ENCODE measurements at regions not wholly inside any gene's neighbourhood (a gene's known extent, or its start where the extent isn't known, plus 50 kb on each side); places are given as distances from the start of the nearest gene placed in this dataset.

DNA sequence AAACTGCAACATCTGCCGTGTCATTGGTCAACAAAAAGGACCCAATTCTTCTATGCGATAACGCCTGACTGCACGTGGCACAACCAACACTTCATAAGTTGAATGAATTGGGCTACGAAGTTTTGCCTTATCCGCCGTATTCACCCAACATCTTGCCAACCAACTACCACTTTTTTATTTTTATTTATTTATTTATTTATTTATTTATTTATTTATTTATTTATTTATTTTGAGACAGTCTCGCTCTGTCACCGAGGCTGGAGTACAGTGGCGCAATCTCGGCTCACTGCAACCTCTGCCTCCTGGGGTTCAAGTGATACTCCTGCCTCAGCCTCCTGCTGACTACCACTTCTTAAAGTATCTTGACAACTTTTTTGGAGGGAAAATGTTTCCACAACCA lies 127.4 kb downstream of the RASSF9 start (continued):
- TF ChIP-seq REST (tag by site-specific recombination; IDR thresholded peaks at IDR 0.05) (peak; percentile 60), ZNF560 (tag by site-specific recombination; IDR thresholded peaks at IDR 0.05; ENCODE audit: borderline replicate concordance) (0 out of 2 replicates have a peak, but pooled peaks have one; percentile 24), ZNF664 (tag by site-specific recombination; IDR thresholded peaks at IDR 0.05) (peak; percentile 9; the same call in 1 of the 2 replicates), SP7 (tag by site-specific recombination; IDR thresholded peaks at IDR 0.05) (no peak), ZNF501 (tag by site-specific recombination; IDR thresholded peaks at IDR 0.05) (0 out of 2 replicates have a peak, but pooled peaks have one; percentile 30), ZNF266 (tag by site-specific recombination; IDR thresholded peaks at IDR 0.05; ENCODE audit: low read depth) (0 out of 2 replicates have a peak, but pooled peaks have one; percentile 32), ZNF140 (tag by site-specific recombination; IDR thresholded peaks at IDR 0.05) (peak; percentile 61; the same call in 1 of the 2 replicates), ZNF510 (tag by site-specific recombination; IDR thresholded peaks at IDR 0.05; ENCODE audit: insufficient replicate concordance) (peak; percentile 65), ZNF529 (tag by site-specific recombination; IDR thresholded peaks at IDR 0.05; ENCODE audit: insufficient replicate concordance) (peak; percentile 30), ZNF426 (tag by site-specific recombination; IDR thresholded peaks at IDR 0.05) (peak; percentile 80), ZNF23 (tag by site-specific recombination; IDR thresholded peaks at IDR 0.05; ENCODE audit: borderline replicate concordance) (no peak), ZNF433 (tag by site-specific recombination; IDR thresholded peaks at IDR 0.05; ENCODE audit: low read depth) (peak; percentile 58; the same call in 1 of the 2 replicates), OVOL3 (tag by site-specific recombination; IDR thresholded peaks at IDR 0.05) (no peak), PRDM4 (tag by site-specific recombination; IDR thresholded peaks at IDR 0.05) (no peak)

GRCh38 chr12:85711735-85712390 lies 124.3 kb downstream of the RASSF9 start:
- no peaks in the 10 kb centered on the region for H3K9me3 ChIP-seq (ENCODE audit: control insufficient read depth, insufficient read depth, low read depth, low read length)
- H3K4me3 ChIP-seq (ENCODE audit: low read depth, low read length) = no peak overlapping the region
- TF ChIP-seq SALL2 (tag by site-specific recombination; IDR thresholded peaks at IDR 0.05; ENCODE audit: borderline replicate concordance) (no peak), ZNF555 (tag by site-specific recombination; conservative IDR thresholded peaks at IDR 0.05) (no peak), ZNF140 (tag by site-specific recombination; IDR thresholded peaks at IDR 0.05) (no peak), ZFHX2 (tag by site-specific recombination; conservative IDR thresholded peaks at IDR 0.05) (no peak)
- TF ChIP-seq, protein P1, sequence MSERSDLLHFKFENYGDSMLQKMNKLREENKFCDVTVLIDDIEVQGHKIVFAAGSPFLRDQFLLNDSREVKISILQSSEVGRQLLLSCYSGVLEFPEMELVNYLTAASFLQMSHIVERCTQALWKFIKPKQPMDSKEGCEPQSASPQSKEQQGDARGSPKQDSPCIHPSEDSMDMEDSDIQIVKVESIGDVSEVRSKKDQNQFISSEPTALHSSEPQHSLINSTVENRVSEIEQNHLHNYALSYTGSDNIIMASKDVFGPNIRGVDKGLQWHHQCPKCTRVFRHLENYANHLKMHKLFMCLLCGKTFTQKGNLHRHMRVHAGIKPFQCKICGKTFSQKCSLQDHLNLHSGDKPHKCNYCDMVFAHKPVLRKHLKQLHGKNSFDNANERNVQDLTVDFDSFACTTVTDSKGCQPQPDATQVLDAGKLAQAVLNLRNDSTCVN (tag by site-specific recombination; optimal IDR thresholded peaks at IDR 0.05) = no peak
- H3K36me3 ChIP-seq (ENCODE audit: control insufficient read depth in 2 of 2, insufficient read depth in 1 of 2, low read length in 2 of 2) = no peaks in the 10 kb centered on the region
- no peaks in the 10 kb centered on the region for H3K4me1 ChIP-seq (ENCODE audit: control insufficient read depth, insufficient read depth, low read length)
- POLR2A ChIA-PET = no interaction called here
- H3K27ac ChIP-seq (ENCODE audit: extremely low read depth, low read depth, low read length) = no peak overlapping the region
- CTCF ChIA-PET = interaction anchor here (0.7 kb wide), 1 partner anchor 13 kb away, joined by 5 read pairs; no protein-coding TSS in a partner anchor

All from HEK293 (cell line).